HEK293 (cell line): ENCODE measurements at regions not wholly inside any gene's neighbourhood (a gene's known extent, or its start where the extent isn't known, plus 50 kb on each side); places are given as distances from the start of the nearest gene placed in this dataset.

ENCODE experiments used
- CTCF ChIA-PET: fragments of 350-600 bp; formaldehyde crosslinking; extraction: SDS; loops from one replicate; lab custom pipeline; 2021; ENCODE audit warnings: antibody characterized with exemption; lab: Yijun Ruan, JAX
- POLR2A ChIA-PET: fragments of 300-600 bp; formaldehyde crosslinking; extraction: SDS; loops from one replicate; lab custom pipeline; 2020; ENCODE audit warnings: antibody characterized with exemption, inconsistent platforms; lab: Yijun Ruan, JAX
- H3K27ac ChIP-seq: fragments of 200-500 bp; sonication (Bioruptor generic); 2 replicates; pipeline ENCODE4 v1.5.1; 2014; ENCODE audit warnings: low read depth, low read length, control low read depth, inconsistent platforms; ENCODE audit errors: extremely low read depth
- H3K36me3 ChIP-seq, 2 experiments: fragments of 200-500 bp in 1 of 2; sonication (Bioruptor generic) in 1 of 2; 1 replicate in 1 of 2; 2 replicates in 1 of 2; pipeline ENCODE4 v1.5.1; 2014 to 2017; ENCODE audit warnings: inconsistent platforms in 2 of 2, low read length in 2 of 2; ENCODE audit not compliant: control insufficient read depth in 2 of 2, insufficient read depth in 1 of 2
- H3K4me1 ChIP-seq: fragments of 200-500 bp; sonication (Bioruptor generic); 2 replicates; pipeline ENCODE4 v1.5.1; 2014; ENCODE audit warnings: mild to moderate bottlenecking, low read length, inconsistent platforms; ENCODE audit not compliant: control insufficient read depth, insufficient read depth
- H3K4me3 ChIP-seq: 2 replicates; pipeline ENCODE4 v1.5.1; 2011; ENCODE audit warnings: low read depth, mild to moderate bottlenecking, control low read depth, low read length, moderate library complexity
- H3K9me3 ChIP-seq: fragments of 200-500 bp; sonication (Bioruptor generic); 2 replicates; pipeline ENCODE4 v1.5.1; 2014; ENCODE audit warnings: low read depth, low read length, inconsistent platforms; ENCODE audit not compliant: control insufficient read depth, insufficient read depth
- BCL6B ChIP-seq: fragments of 450-650 bp; formaldehyde crosslinking; IDR thresholded peaks from 2 replicates; pipeline ENCODE4 v1.5.1; 2017; ENCODE audit warnings: missing biosample characterization, missing genetic modification characterization
- GFI1B ChIP-seq: fragments of 450-650 bp; formaldehyde crosslinking; IDR thresholded peaks from 2 replicates; pipeline ENCODE4 v1.5.1; 2016; ENCODE audit warnings: missing biosample characterization, missing genetic modification characterization
- GLI2 ChIP-seq: fragments of 450-650 bp; formaldehyde crosslinking; IDR thresholded peaks from 2 replicates; pipeline ENCODE4; 2017; ENCODE audit warnings: missing biosample characterization, missing genetic modification characterization, low read depth, borderline replicate concordance
- HOXD13 ChIP-seq: sonication (generic); formaldehyde crosslinking; IDR thresholded peaks from 2 replicates; pipeline ENCODE4 v1.8.0; 2022; ENCODE audit warnings: missing genetic modification reagents, borderline replicate concordance
- KLF17 ChIP-seq: fragments of 450-650 bp; formaldehyde crosslinking; IDR thresholded peaks from 2 replicates; pipeline ENCODE4 v1.5.1; 2016; ENCODE audit warnings: missing biosample characterization, missing genetic modification characterization
- KLF9 ChIP-seq: fragments of 450-650 bp; formaldehyde crosslinking; IDR thresholded peaks from 2 replicates; pipeline ENCODE4 v1.5.1; 2016; ENCODE audit warnings: missing biosample characterization, missing genetic modification characterization, low read depth
- ZBTB48 ChIP-seq: fragments of 450-650 bp; formaldehyde crosslinking; IDR thresholded peaks from 2 replicates; pipeline ENCODE4 v1.5.1; 2016; ENCODE audit warnings: missing biosample characterization, missing genetic modification characterization
- ZBTB6 ChIP-seq: fragments of 450-650 bp; formaldehyde crosslinking; IDR thresholded peaks from 2 replicates; pipeline ENCODE4 v1.5.1; 2017; ENCODE audit warnings: missing biosample characterization, missing genetic modification characterization
- ZNF10 ChIP-seq: fragments of 450-650 bp; formaldehyde crosslinking; IDR thresholded peaks from 2 replicates; pipeline ENCODE4 v1.5.1; 2017; ENCODE audit warnings: missing biosample characterization, missing genetic modification characterization
- ZNF121 ChIP-seq: fragments of 450-650 bp; formaldehyde crosslinking; IDR thresholded peaks from 2 replicates; pipeline ENCODE4 v1.5.1; 2016; ENCODE audit warnings: missing biosample characterization, missing genetic modification characterization
- ZNF157 ChIP-seq: fragments of 450-650 bp; formaldehyde crosslinking; IDR thresholded peaks from 2 replicates; pipeline ENCODE4 v1.5.1; 2016; ENCODE audit warnings: missing biosample characterization, missing genetic modification characterization
- ZNF423 ChIP-seq: fragments of 450-650 bp; formaldehyde crosslinking; IDR thresholded peaks from 2 replicates; pipeline ENCODE4 v1.5.1; 2016; ENCODE audit warnings: missing biosample characterization, missing genetic modification characterization
- ZNF433 ChIP-seq: fragments of 450-650 bp; formaldehyde crosslinking; IDR thresholded peaks from 2 replicates; pipeline ENCODE4 v1.5.1; 2016; ENCODE audit warnings: missing biosample characterization, missing genetic modification characterization, low read depth
- ZNF473 ChIP-seq: fragments of 450-650 bp; formaldehyde crosslinking; IDR thresholded peaks from 2 replicates; pipeline ENCODE4 v1.5.1; 2017; ENCODE audit warnings: missing biosample characterization, missing genetic modification characterization
- ZNF501 ChIP-seq: fragments of 450-650 bp; formaldehyde crosslinking; IDR thresholded peaks from 2 replicates; pipeline ENCODE4 v1.5.1; 2016; ENCODE audit warnings: missing biosample characterization, missing genetic modification characterization
- ZNF561 ChIP-seq: fragments of 450-650 bp; IDR thresholded peaks from 2 replicates; pipeline ENCODE4 v1.5.1; 2018; ENCODE audit warnings: missing biosample characterization, missing genetic modification characterization, borderline replicate concordance
- ZNF623 ChIP-seq: fragments of 450-650 bp; formaldehyde crosslinking; IDR thresholded peaks from 2 replicates; pipeline ENCODE4 v1.5.1; 2016; ENCODE audit warnings: missing biosample characterization, missing genetic modification characterization
- ZNF645 ChIP-seq: fragments of 450-650 bp; formaldehyde crosslinking; IDR thresholded peaks from 2 replicates; pipeline ENCODE4; 2016; ENCODE audit warnings: missing biosample characterization, missing genetic modification characterization
- ZNF658 ChIP-seq: fragments of 450-650 bp; formaldehyde crosslinking; IDR thresholded peaks from 2 replicates; pipeline ENCODE4; 2016; ENCODE audit warnings: missing biosample characterization, missing genetic modification characterization
- ZNF785 ChIP-seq: fragments of 450-650 bp; formaldehyde crosslinking; IDR thresholded peaks from 2 replicates; pipeline ENCODE4 v1.5.1; 2016; ENCODE audit warnings: missing biosample characterization, missing genetic modification characterization

- H3K4me1 ChIP-seq: no peaks in the 10 kb centered on the region
- ChIA-PET POLR2A (no interaction called here), CTCF (interaction anchor here (0.7 kb wide), 1 partner anchor 20 kb away, joined by 3 read pairs; no protein-coding TSS in a partner anchor)
- H3K4me3 ChIP-seq: no peak overlapping the region
- no peak overlapping the region for H3K27ac ChIP-seq
- no peaks in the 10 kb centered on the region for H3K9me3 ChIP-seq
- no peaks in the 10 kb centered on the region for H3K36me3 ChIP-seq
- TF ChIP-seq ZNF623 (tag by site-specific recombination) (no peak), BCL6B (tag by site-specific recombination) (no peak), ZNF561 (tag by site-specific recombination) (no peak)
These were observed 160.4 kb upstream of the ECI2 start for GRCh38 chr6:4295783-4296155.

GRCh38 chr6:4295058-4295782 is 159.8 kb upstream of the ECI2 start:
- Histone ChIP-seq H3K9me3 (no peaks in the 10 kb centered on the region), H3K36me3 (no peaks in the 10 kb centered on the region), H3K4me1 (no peaks in the 10 kb centered on the region), H3K27ac (no peak overlapping the region), H3K4me3 (no peak overlapping the region)
- ChIA-PET CTCF (interaction anchor here (0.7 kb wide), 1 partner anchor 21 kb away, joined by 3 read pairs; no protein-coding TSS in a partner anchor), POLR2A (no interaction called here)
- TF ChIP-seq ZNF423 (tag by site-specific recombination) (no peak), ZBTB48 (tag by site-specific recombination) (no peak), KLF17 (tag by site-specific recombination) (no peak), GLI2 (tag by site-specific recombination) (no peak), ZNF785 (tag by site-specific recombination) (no peak), ZNF433 (tag by site-specific recombination) (no peak), ZBTB6 (tag by site-specific recombination) (no peak), ZNF10 (no peak), HOXD13 (CRISPR knock-in tag) (no peak), GFI1B (tag by site-specific recombination) (no peak), ZNF501 (tag by site-specific recombination) (no peak), ZNF121 (tag by site-specific recombination) (no peak), ZNF473 (tag by site-specific recombination) (no peak), KLF9 (tag by site-specific recombination) (no peak), ZNF645 (tag by site-specific recombination) (no peak), ZNF658 (no peak), ZNF157 (tag by site-specific recombination) (no peak)
